ACHN (cell line): ENCODE measurements at regions not wholly inside any gene's neighbourhood (a gene's known extent, or its start where the extent isn't known, plus 50 kb on each side); places are given as distances from the start of the nearest gene placed in this dataset.

Source experiments
- DNase-seq: peaks from one replicate; pipeline ENCODE4 v3.0.0-alpha.2; 2015
- in situ Hi-C: cut with HindIII; loops from 2 replicates; pipeline ENCODE4 v1.10.0; 2017; ENCODE audit warnings: low sequenced_read_pairs, low pct_ligation_motif_present, low pct_unique_long_range_greater_than_20kb

DNA sequence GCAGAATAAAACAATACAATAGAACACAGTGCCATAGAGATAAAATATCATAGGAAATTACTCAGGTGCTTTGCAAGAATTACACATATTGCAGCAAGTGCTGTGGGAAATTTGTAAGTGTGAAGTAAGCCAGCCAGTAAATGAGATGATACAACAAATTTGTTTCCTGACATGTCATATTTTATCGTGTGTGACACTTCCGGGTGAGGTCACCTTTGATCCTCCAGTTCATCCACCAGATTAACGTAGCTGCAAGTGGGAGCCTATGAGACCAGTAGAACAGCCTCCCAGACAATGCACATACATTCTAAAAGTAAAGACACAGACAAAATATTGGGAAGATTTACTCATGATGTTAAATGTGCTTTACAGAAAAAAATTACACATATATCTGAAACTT, 72.2 kb downstream of the PRDM9 start:
- in situ Hi-C loops: no loop called here
- no peak for DNase-seq

DNA sequence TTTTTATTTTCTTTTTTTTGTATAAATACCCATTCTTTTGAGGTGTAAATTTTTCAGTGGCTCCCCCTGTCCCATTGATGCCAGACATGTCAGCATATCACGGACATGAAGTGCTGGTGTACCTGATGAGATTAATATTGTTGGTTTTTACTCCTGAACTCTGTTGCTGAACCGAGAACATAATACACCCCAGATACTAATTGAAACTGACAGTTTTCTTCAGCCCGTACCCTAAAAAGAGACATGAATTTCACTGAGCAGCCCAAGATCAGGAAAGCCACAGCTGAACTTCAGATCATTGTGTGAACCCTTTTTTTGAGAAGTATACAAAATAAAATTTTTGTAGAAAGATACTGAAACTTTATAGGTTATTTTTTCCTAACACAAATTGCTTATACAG, 75.7 kb downstream of the PRDM9 start:
- in situ Hi-C loops: no loop called here
- no peak for DNase-seq

GRCh38 chr5:23588841-23589326, 81.5 kb downstream of the PRDM9 start:
- DNase-seq: no peak
- in situ Hi-C loops: no loop called here

DNA sequence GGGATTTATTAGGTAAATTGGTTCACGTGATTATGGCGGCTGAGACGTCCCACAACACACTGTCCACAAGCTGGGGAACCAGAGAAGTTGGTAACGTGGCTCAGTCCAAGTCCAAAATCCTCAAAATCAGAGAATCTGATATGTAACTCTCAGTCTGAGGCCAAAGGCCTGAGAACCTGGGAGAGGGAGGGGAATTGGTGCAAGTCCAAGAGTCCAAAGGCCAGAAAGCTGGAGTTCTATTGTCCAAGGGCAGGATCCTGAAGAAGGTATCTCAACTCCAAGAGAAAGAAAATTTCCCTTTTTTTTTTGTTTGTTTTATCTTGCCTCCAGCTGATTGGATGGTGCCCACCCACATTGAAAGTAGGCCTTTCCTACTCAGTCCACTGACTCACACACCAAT, 83.8 kb downstream of the PRDM9 start:
- in situ Hi-C loops: no loop called here
- no peak for DNase-seq

DNA sequence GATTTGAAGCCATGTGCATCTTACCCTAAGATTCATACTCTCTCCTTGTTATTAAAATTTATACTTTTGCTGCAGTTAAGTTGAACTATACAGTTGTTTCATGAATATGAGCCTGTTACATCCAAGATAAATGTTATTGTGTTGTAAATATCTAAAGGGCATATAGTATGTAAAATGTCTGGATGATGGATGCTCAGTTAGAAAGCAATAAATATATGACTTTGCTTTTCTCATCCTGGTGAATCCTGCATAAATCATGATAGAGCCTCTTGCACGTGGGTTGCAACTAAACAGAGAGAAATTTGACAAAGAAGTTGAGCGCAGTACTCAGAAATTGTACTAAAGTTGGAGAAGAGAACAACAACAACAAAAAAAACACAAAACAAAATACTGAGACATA, 99.5 kb downstream of the PRDM9 start:
- in situ Hi-C loops: no loop called here
- no peak for DNase-seq

GRCh38 chr5:23612701-23613100, 105.3 kb downstream of the PRDM9 start:
- no peak for DNase-seq
- in situ Hi-C loops: no loop called here

DNA sequence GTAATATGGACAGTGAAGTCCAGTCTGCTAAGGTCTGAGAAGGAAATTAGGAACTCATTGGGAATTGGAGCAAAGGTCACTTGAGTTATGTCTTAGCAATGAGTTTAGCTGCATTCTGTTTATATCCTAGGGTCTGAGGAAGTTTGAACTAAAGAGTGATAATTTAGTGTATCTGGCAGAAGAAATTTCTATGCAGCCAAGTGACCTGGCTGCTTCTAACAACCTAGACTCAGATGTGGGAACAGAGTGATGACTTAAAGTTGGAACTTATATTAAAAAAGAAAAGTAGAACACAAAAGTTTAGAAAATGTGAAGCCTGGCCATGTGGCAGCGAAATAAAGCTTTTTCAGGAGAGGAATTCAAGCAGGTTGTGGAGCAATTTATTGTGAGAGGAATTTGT, 106.2 kb downstream of the PRDM9 start:
- in situ Hi-C loops: no loop called here
- DNase-seq: no peak

GRCh38 chr5:23614422-23614821, 107.0 kb downstream of the PRDM9 start:
- no peak for DNase-seq
- in situ Hi-C loops: no loop called here

- in situ Hi-C loops: no loop called here
Measured at GRCh38 chr5:23626961-23627360, 119.6 kb downstream of the PRDM9 start.

DNA sequence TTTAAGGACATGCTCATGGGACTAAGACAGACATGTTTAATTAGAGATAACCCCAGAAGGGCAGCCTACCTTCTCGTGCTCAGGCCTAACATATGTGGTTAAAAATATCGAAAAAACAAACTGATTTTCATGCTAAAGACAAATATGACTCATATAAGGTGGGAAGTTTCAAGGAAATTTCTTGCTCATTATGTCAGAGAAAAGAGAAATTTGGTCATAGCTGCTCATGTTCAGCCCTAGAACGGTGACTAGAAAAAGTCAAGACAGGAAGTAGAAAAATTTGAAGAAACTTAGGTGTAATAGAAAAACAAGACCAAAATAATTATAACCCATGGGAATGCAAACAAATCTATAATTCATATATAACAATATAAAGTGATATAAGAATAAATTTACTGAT, 120.6 kb downstream of the PRDM9 start:
- in situ Hi-C loops: no loop called here
- no peak for DNase-seq

More at GRCh38 chr5:23626961-23627360, 119.6 kb downstream of the PRDM9 start:
- DNase-seq: no peak

GRCh38 chr5:23629396-23629795, 122.0 kb downstream of the PRDM9 start:
- no peak for DNase-seq

DNA sequence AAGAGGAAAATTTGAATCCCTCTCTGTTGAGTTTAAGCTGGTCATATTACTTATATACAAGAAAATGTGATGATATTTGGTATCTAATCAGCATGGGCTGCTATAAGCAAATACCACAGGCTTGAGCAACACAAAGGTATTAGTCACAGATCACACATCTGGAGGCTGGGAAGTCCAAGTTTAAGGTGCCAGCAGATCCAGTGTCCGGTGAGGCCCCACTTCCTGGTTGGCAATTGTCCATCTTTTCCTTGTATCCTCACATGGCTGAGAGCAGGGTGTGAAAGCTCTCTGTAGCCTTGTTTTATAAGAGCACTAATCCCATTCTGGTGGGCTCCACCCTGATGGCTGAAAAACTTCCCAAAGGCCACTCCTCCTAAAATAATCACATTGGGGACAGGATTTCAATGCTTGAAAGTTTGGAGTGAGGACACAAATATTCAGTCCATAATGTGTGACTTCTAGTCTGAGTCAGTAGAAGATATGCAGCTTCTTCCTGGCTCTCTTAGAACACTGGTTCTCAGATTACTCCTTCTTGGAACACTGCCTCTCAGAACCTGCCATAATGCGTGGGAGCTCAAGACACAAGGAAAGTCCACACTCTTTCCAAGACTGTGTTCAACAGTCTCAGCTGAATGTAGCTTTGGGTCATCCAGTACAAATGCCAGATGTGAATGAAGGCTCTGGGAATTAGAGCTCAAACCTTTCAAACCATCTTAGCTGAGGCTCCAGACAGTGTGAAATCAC, 124.1 kb downstream of the PRDM9 start:
- no peak for DNase-seq
- in situ Hi-C loops: no loop called here

More at GRCh38 chr5:23629396-23629795, 122.0 kb downstream of the PRDM9 start:
- in situ Hi-C loops: no loop called here

- no peak for DNase-seq
- in situ Hi-C loops: no loop called here
Measured at GRCh38 chr5:23635938-23636337, 128.5 kb downstream of the PRDM9 start.

DNA sequence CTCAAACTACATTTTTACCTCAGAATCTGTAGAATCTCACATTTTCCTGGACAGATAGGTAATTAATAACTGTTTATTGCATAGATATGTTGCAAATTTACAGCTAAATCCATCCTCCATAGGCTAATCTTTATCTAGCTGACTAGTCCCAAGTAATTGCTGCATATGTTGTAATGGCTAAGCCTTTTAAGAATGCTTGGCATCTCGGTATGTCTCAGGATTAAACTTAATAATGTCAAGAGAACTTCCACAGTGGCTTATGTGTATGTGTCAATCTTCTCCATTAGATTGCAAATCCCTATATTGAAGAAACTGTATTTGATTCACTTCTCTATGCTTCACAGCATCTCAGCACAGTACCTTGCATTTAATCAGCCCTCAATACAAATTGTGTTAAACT, 131.9 kb downstream of the PRDM9 start:
- DNase-seq: no peak
- in situ Hi-C loops: no loop called here

- DNase-seq: no peak
- in situ Hi-C loops: no loop called here
Measured at GRCh38 chr5:23648656-23649055, 141.2 kb downstream of the PRDM9 start.

DNA sequence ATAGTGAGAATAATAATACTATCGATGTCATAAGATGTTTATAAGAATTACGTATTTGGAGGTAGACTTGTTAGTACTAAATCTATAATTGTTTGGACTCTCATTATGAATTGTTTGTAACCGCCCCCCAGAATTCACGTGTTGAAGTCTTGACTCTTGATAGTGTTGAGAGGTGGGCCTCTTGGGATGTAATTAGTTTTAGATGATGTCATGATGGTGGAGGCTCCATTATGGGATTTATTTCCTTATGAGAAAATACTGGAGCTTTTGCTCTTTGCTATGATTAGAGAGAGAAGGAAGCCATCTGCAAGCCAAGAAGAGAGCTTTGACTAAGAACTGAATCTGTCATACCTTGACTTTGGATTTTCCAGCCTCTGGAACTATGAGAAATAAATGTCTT, 142.2 kb downstream of the PRDM9 start:
- in situ Hi-C loops: no loop called here

GRCh38 chr5:23655674-23656073, 148.3 kb downstream of the PRDM9 start:
- DNase-seq: no peak

More for the DNA sequence above, 142.2 kb downstream of the PRDM9 start:
- no peak for DNase-seq

DNA sequence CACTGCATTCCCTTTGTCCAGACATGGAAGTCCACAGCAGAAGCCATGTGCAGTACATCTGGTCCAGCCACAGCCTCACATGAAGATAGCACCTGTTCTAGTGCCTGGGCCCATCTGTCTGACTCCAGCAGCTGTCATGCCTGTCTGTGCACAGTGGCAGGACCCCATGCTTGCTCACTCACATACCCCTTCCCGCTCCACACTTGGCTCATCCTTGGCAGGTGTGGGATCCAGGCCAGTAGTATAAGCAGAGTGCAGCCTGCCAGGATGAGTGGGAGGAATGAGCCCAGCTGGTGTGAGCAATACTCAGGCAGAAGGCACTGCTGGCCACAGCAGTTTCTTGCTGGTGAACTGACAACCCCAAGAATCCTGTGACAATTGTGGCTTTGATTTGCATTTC, 168.0 kb downstream of the PRDM9 start:
- DNase-seq: no peak
- in situ Hi-C loops: no loop called here

More at GRCh38 chr5:23655674-23656073, 148.3 kb downstream of the PRDM9 start:
- in situ Hi-C loops: no loop called here

GRCh38 chr5:23677996-23678395, 170.6 kb downstream of the PRDM9 start:
- DNase-seq: no peak
- in situ Hi-C loops: no loop called here

DNA sequence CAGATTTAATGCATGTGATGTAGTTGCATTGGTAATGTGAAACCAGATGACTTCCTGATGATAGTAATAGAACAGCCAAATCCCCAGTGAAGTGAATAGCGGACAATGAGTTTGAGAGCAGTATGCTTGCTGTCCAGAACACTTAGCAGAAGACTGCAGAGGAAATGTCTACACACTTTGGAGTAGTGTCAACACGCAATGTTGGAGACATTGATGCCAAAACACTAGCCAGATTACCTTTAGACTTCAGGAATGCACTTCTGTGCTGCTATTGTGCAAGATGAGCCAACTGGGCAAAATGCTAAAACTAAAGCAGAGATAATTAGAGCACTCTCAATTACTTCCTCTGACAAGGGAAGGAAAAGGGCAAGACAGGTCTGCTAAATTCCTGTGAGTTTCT, 176.7 kb downstream of the PRDM9 start:
- no peak for DNase-seq
- in situ Hi-C loops: no loop called here
